Neuronal stem cell (in vitro differentiated cells): ENCODE measurements at regions not wholly inside any gene's neighbourhood (a gene's known extent, or its start where the extent isn't known, plus 50 kb on each side); places are given as distances from the start of the nearest gene placed in this dataset.
A peak's percentile ranks its signal among the peaks of the same experiment; 100 is the strongest.

Source experiments
- DNase-seq: peaks from one replicate; pipeline ENCODE4 v3.0.0-alpha.2; 2013; ENCODE audit warnings: low spot score
- H2AFZ ChIP-seq: one replicate; pipeline ENCODE4 v1.6.1; 2013; ENCODE audit warnings: mild to moderate bottlenecking, low read length, inconsistent platforms
- H2AK5ac ChIP-seq: 2 replicates; pipeline ENCODE4 v1.6.1; 2013; ENCODE audit warnings: low read depth, mild to moderate bottlenecking, inconsistent platforms, low read length, moderate library complexity, mixed read lengths
- H2BK120ac ChIP-seq: 2 replicates; pipeline ENCODE4 v1.6.1; 2013; ENCODE audit warnings: low read depth, mild to moderate bottlenecking, inconsistent platforms, low read length, moderate library complexity, mixed read lengths
- H2BK12ac ChIP-seq: one replicate; pipeline ENCODE4 v1.6.1; 2013; ENCODE audit warnings: low read length, inconsistent platforms
- H2BK15ac ChIP-seq: 2 replicates; pipeline ENCODE4 v1.6.1; 2013; ENCODE audit warnings: mild to moderate bottlenecking, low read length, inconsistent platforms, mixed read lengths
- H2BK5ac ChIP-seq: one replicate; pipeline ENCODE4 v1.6.1; 2013; ENCODE audit warnings: inconsistent platforms, mild to moderate bottlenecking, low read length, moderate library complexity
- H3K14ac ChIP-seq: one replicate; pipeline ENCODE4 v1.6.1; 2013; ENCODE audit warnings: low read length, inconsistent platforms
- H3K18ac ChIP-seq: 2 replicates; pipeline ENCODE4 v1.6.1; 2013; ENCODE audit warnings: low read length, inconsistent platforms
- H3K23ac ChIP-seq: 2 replicates; pipeline ENCODE4 v1.6.1; 2013; ENCODE audit warnings: low read depth, mild to moderate bottlenecking, mixed read lengths, low read length, inconsistent platforms; ENCODE audit not compliant: poor library complexity
- H3K27ac ChIP-seq: replicated peaks from 3 replicates; pipeline ENCODE4 v1.5.1; 2013; ENCODE audit warnings: low read length, inconsistent platforms
- H3K27me3 ChIP-seq, 3 experiments: 2 replicates each; pipeline ENCODE4 v1.6.1; 2013; ENCODE audit warnings: low read length in 3 of 3, mild to moderate bottlenecking in 2 of 3, inconsistent platforms in 1 of 3, low read depth in 1 of 3, mixed read lengths in 1 of 3, moderate library complexity in 1 of 3; ENCODE audit not compliant: control insufficient read depth in 3 of 3, insufficient read depth in 3 of 3
- H3K36me3 ChIP-seq, 2 donors: replicated peaks in 1 of 2; 2 replicates each; pipeline ENCODE4 v1.6.1; 2013; ENCODE audit warnings: low read length in 2 of 2; ENCODE audit not compliant: control insufficient read depth in 2 of 2, insufficient read depth in 2 of 2
- H3K4ac ChIP-seq: 2 replicates; pipeline ENCODE4 v1.6.1; 2013; ENCODE audit warnings: inconsistent platforms, mild to moderate bottlenecking, low read length, moderate library complexity
- H3K4me1 ChIP-seq, 2 donors: 1 replicate in 1 of 2; 2 replicates in 1 of 2; pipeline ENCODE4 v1.6.1; 2013; ENCODE audit warnings: low read length in 2 of 2, low read depth in 1 of 2; ENCODE audit not compliant: control insufficient read depth in 2 of 2, insufficient read depth in 1 of 2
- H3K4me2 ChIP-seq: one replicate; pipeline ENCODE4 v1.6.1; 2013; ENCODE audit warnings: mild to moderate bottlenecking, low read length, inconsistent platforms; ENCODE audit not compliant: insufficient read depth, poor library complexity, severe bottlenecking
- H3K4me3 ChIP-seq, 2 donors: 2 replicates each; pipeline ENCODE4 v1.5.1; 2013; ENCODE audit warnings: low read length in 2 of 2, mild to moderate bottlenecking in 2 of 2, inconsistent platforms in 1 of 2, moderate library complexity in 1 of 2
- H3K79me1 ChIP-seq: one replicate; pipeline ENCODE4 v1.6.1; 2013; ENCODE audit warnings: low read depth, mild to moderate bottlenecking, inconsistent platforms, low read length, moderate library complexity
- H3K9ac ChIP-seq: one replicate; pipeline ENCODE4 v1.6.1; 2013; ENCODE audit warnings: mild to moderate bottlenecking, low read depth, low read length, inconsistent platforms; ENCODE audit not compliant: poor library complexity
- H3K9me3 ChIP-seq, 2 donors: replicated peaks in 1 of 2; 2 replicates each; pipeline versions ENCODE3 to v1.6.1; 2013; ENCODE audit warnings: low read length in 2 of 2, mild to moderate bottlenecking in 2 of 2, inconsistent platforms in 1 of 2, low read depth in 1 of 2, mixed read lengths in 1 of 2, moderate library complexity in 1 of 2; ENCODE audit not compliant: control insufficient read depth in 2 of 2, insufficient read depth in 1 of 2
- H4K8ac ChIP-seq: one replicate; pipeline ENCODE4 v1.6.1; 2013; ENCODE audit warnings: low read depth, mild to moderate bottlenecking, inconsistent platforms, low read length, moderate library complexity
- H4K91ac ChIP-seq: one replicate; pipeline ENCODE4 v1.6.1; 2013; ENCODE audit warnings: low read length, low read depth, mild to moderate bottlenecking, inconsistent platforms; ENCODE audit not compliant: poor library complexity
- WGBS, 2 donors: extraction: QIAGEN DNeasy Blood & Tissue Kit; methylation state at CpG; one replicate each; pipeline ENCODE4 v1.1.7; 2013; ENCODE audit warnings: missing lambda C conversion rate in 2 of 2, mixed read lengths in 1 of 2; ENCODE audit not compliant: insufficient read length in 2 of 2, insufficient replicate concordance in 1 of 2; ENCODE audit errors: extremely low coverage in 2 of 2; 5-methylcytosine and 5-hydroxymethylcytosine counted together

- Histone ChIP-seq H2AFZ (no peak overlapping the region), H2AK5ac (no peak overlapping the region), H3K27ac (no peak overlapping the region), H3K18ac (no peak overlapping the region), H3K4me2 (no peak overlapping the region), H3K27me3 (no peaks in the 10 kb centered on the region), H3K4ac (no peak overlapping the region), H4K91ac (no peak overlapping the region), H3K9me3 (no peaks in the 10 kb centered on the region), H2BK15ac (no peak overlapping the region), H3K23ac (no peak overlapping the region), H2BK5ac (no peak overlapping the region), H3K36me3 (no peaks in the 10 kb centered on the region), H3K9ac (no peak overlapping the region), H4K8ac (no peak overlapping the region), H3K4me3 (no peak overlapping the region), H2BK120ac (no peak overlapping the region), H3K14ac (no peak overlapping the region), H3K79me1 (no peaks in the 10 kb centered on the region), H2BK12ac (no peak overlapping the region), H3K4me1 (peaks cover 0 to 3% of the 10 kb centered on the region in 2 donors)
- DNase-seq: no peak
- no CpG with 5 or more reads among the region's 6 CpGs for whole genome bisulfite sequencing, 2 donors
These were observed 205.0 kb upstream of the ASIC2 start for GRCh38 chr17:33498069-33498468.

- H3K4me1 ChIP-seq: peaks cover 0 to 1% of the 10 kb centered on the region in 2 donors
- no peak overlapping the region for H3K14ac ChIP-seq
- H3K23ac ChIP-seq: no peak overlapping the region
- no peaks in the 10 kb centered on the region for H3K79me1 ChIP-seq
- no peak overlapping the region for H3K27ac ChIP-seq
- H2BK12ac ChIP-seq: no peak overlapping the region
- H3K4me3 ChIP-seq: no peak overlapping the region
- H3K9me3 ChIP-seq: no peaks in the 10 kb centered on the region
- H4K8ac ChIP-seq: no peak overlapping the region
- no peak overlapping the region for H3K9ac ChIP-seq
- H2BK120ac ChIP-seq: no peak overlapping the region
- H3K27me3 ChIP-seq: no peaks in the 10 kb centered on the region
- H3K4ac ChIP-seq: no peak overlapping the region
- H3K36me3 ChIP-seq: no peaks in the 10 kb centered on the region
- H3K4me2 ChIP-seq: no peak overlapping the region
- no peak overlapping the region for H3K18ac ChIP-seq
- H4K91ac ChIP-seq: no peak overlapping the region
- H2BK5ac ChIP-seq: no peak overlapping the region
- H2AK5ac ChIP-seq: no peak overlapping the region
- no peak overlapping the region for H2BK15ac ChIP-seq
- no peak overlapping the region for H2AFZ ChIP-seq
- DNase-seq: no peak
These were observed 205.9 kb upstream of the ASIC2 start for GRCh38 chr17:33499040-33499439.

- Histone ChIP-seq H2AFZ (no peak overlapping the region), H3K14ac (peak overlapping the region; percentile 22), H3K4ac (no peak overlapping the region), H2BK120ac (no peak overlapping the region), H2BK15ac (no peak overlapping the region), H3K23ac (no peak overlapping the region), H3K27ac (no peak overlapping the region), H3K36me3 (no peaks in the 10 kb centered on the region), H3K4me2 (no peak overlapping the region), H2BK5ac (no peak overlapping the region), H3K9ac (no peak overlapping the region), H3K4me1 (no peaks in the 10 kb centered on the region), H2BK12ac (no peak overlapping the region), H3K9me3 (no peaks in the 10 kb centered on the region), H3K18ac (no peak overlapping the region), H3K4me3 (no peak overlapping the region), H3K27me3 (no peaks in the 10 kb centered on the region), H4K91ac (no peak overlapping the region), H4K8ac (no peak overlapping the region), H3K79me1 (no peaks in the 10 kb centered on the region), H2AK5ac (no peak overlapping the region)
- WGBS, 2 donors: no CpG with 5 or more reads among the region's 3 CpGs
- no peak for DNase-seq
These were observed 207.1 kb upstream of the ASIC2 start for GRCh38 chr17:33500151-33500550.

- H3K36me3 ChIP-seq: no peaks in the 10 kb centered on the region
- DNase-seq: no peak
- H3K79me1 ChIP-seq: no peaks in the 10 kb centered on the region
- no peaks in the 10 kb centered on the region for H3K4me1 ChIP-seq
- H2BK120ac ChIP-seq: no peak overlapping the region
- no peak overlapping the region for H3K18ac ChIP-seq
- H2AK5ac ChIP-seq: no peak overlapping the region
- no peak overlapping the region for H3K4ac ChIP-seq
- no peak overlapping the region for H4K91ac ChIP-seq
- no peak overlapping the region for H3K27ac ChIP-seq
- H3K9me3 ChIP-seq: no peaks in the 10 kb centered on the region
- H4K8ac ChIP-seq: no peak overlapping the region
- WGBS, 2 donors: no CpG with 5 or more reads among the region's 6 CpGs
- H2BK5ac ChIP-seq: no peak overlapping the region
- no peak overlapping the region for H2AFZ ChIP-seq
- H3K23ac ChIP-seq: no peak overlapping the region
- H3K14ac ChIP-seq: no peak overlapping the region
- no peak overlapping the region for H2BK15ac ChIP-seq
- H2BK12ac ChIP-seq: no peak overlapping the region
- H3K4me3 ChIP-seq: no peak overlapping the region
- no peak overlapping the region for H3K9ac ChIP-seq
- H3K4me2 ChIP-seq: no peak overlapping the region
- H3K27me3 ChIP-seq: no peaks in the 10 kb centered on the region
These were observed 208.1 kb upstream of the ASIC2 start for GRCh38 chr17:33501185-33501584.
